ENCODE measurements at regions not wholly inside any gene's neighbourhood (a gene's known extent, or its start where the extent isn't known, plus 50 kb on each side); places are given as distances from the start of the nearest gene placed in this dataset.

GRCh38 chr6:103113416-103113815, 1719.9 kb downstream of the GRIK2 start:
- TF ChIP-seq POLR2A (IDR thresholded peaks at IDR 0.05; ENCODE audit: low read length) (no peak), GATA1 (IDR thresholded peaks at IDR 0.05; ENCODE audit: low read depth, low read length) (no peak)
